ENCODE measurements at regions not wholly inside any gene's neighbourhood (a gene's known extent, or its start where the extent isn't known, plus 50 kb on each side); places are given as distances from the start of the nearest gene placed in this dataset.
A peak's percentile ranks its signal among the peaks of the same experiment; 100 is the strongest.

- Histone ChIP-seq H3K27ac (ENCODE audit: low read depth, low read length) (no peak overlapping the region), H3K4me2 (ENCODE audit: low read length) (no peak overlapping the region), H3K4me3 (ENCODE audit: low read length) (no peak overlapping the region), H4K20me1 (ENCODE audit: control insufficient read depth, insufficient read depth, low read depth, low read length) (no peaks in the 10 kb centered on the region), H3K27me3 (ENCODE audit: control insufficient read depth, low read length) (no peaks in the 10 kb centered on the region), H3K79me2 (ENCODE audit: control insufficient read depth, low read length) (no peaks in the 10 kb centered on the region), H3K4me1 (ENCODE audit: control insufficient read depth, low read length) (no peaks in the 10 kb centered on the region), H3K36me3 (ENCODE audit: control insufficient read depth, low read length) (no peaks in the 10 kb centered on the region), H3K9me3 (ENCODE audit: control insufficient read depth, insufficient read depth, low read length) (no peaks in the 10 kb centered on the region), H3K9me2 (replicated peaks; ENCODE audit: control insufficient read depth, low read length) (no peaks in the 10 kb centered on the region), H3F3A (ENCODE audit: control insufficient read depth, insufficient read depth) (no peaks in the 10 kb centered on the region)
- TF ChIP-seq EZH2phosphoT487 (IDR thresholded peaks at IDR 0.05; ENCODE audit: borderline replicate concordance, low read length), result no peak
- TF ChIP-seq CTCF (IDR thresholded peaks at IDR 0.05; ENCODE audit: low read depth, low read length, poor library complexity, severe bottlenecking), result no peak
These were observed 586.1 kb upstream of the GBE1 start for GRCh38 chr3:82347585-82347984.

DNA sequence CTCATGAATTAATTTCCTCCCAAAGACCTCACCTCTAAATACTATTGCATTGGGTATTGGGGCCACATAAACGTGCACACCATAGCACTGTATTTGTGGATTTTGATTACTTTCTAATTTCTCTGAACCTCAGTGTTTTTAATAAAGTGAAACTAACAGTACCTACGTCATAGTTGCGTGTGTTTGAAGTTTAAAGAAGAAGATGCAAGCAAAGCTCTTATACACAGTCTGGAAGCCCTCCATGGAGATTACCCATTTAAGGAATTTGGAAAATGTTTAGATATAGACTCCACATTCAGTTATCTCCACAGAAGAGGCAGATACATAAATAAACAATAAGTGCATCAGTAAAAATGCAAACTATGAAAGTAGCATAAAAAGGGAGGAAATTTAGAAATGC is 581.1 kb upstream of the GBE1 start:
- no peak overlapping the region for H3K4me2 ChIP-seq (ENCODE audit: low read length)

GRCh38 chr3:82329300-82329699 is 567.9 kb upstream of the GBE1 start:
- no peaks in the 10 kb centered on the region for H3K4me1 ChIP-seq (ENCODE audit: control insufficient read depth, low read length)
- TF ChIP-seq CTCF (IDR thresholded peaks at IDR 0.05; ENCODE audit: low read depth, low read length, poor library complexity, severe bottlenecking) (peak; percentile 26), EZH2phosphoT487 (IDR thresholded peaks at IDR 0.05; ENCODE audit: borderline replicate concordance, low read length) (no peak)
- H3K4me3 ChIP-seq (ENCODE audit: low read length), result no peak overlapping the region
- no peak overlapping the region for H3K27ac ChIP-seq (ENCODE audit: low read depth, low read length)
- H3K79me2 ChIP-seq (ENCODE audit: control insufficient read depth, low read length), result no peaks in the 10 kb centered on the region
- no peaks in the 10 kb centered on the region for H3K36me3 ChIP-seq (ENCODE audit: control insufficient read depth, low read length)
- H3K9me2 ChIP-seq (replicated peaks; ENCODE audit: control insufficient read depth, low read length), result no peaks in the 10 kb centered on the region
- no peaks in the 10 kb centered on the region for H3F3A ChIP-seq (ENCODE audit: control insufficient read depth, insufficient read depth)
- H3K4me2 ChIP-seq (ENCODE audit: low read length), result no peak overlapping the region
- no peaks in the 10 kb centered on the region for H3K9me3 ChIP-seq (ENCODE audit: control insufficient read depth, insufficient read depth, low read length)
- no peaks in the 10 kb centered on the region for H4K20me1 ChIP-seq (ENCODE audit: control insufficient read depth, insufficient read depth, low read depth, low read length)
- no peaks in the 10 kb centered on the region for H3K27me3 ChIP-seq (ENCODE audit: control insufficient read depth, low read length)

More for the DNA sequence above, 581.1 kb upstream of the GBE1 start:
- Histone ChIP-seq H3F3A (ENCODE audit: control insufficient read depth, insufficient read depth) (no peaks in the 10 kb centered on the region), H3K4me1 (ENCODE audit: control insufficient read depth, low read length) (no peaks in the 10 kb centered on the region), H3K27ac (ENCODE audit: low read depth, low read length) (no peak overlapping the region), H3K4me3 (ENCODE audit: low read length) (no peak overlapping the region), H3K9me3 (ENCODE audit: control insufficient read depth, insufficient read depth, low read length) (no peaks in the 10 kb centered on the region), H4K20me1 (ENCODE audit: control insufficient read depth, insufficient read depth, low read depth, low read length) (no peaks in the 10 kb centered on the region), H3K9me2 (replicated peaks; ENCODE audit: control insufficient read depth, low read length) (no peaks in the 10 kb centered on the region), H3K27me3 (ENCODE audit: control insufficient read depth, low read length) (no peaks in the 10 kb centered on the region), H3K36me3 (ENCODE audit: control insufficient read depth, low read length) (no peaks in the 10 kb centered on the region), H3K79me2 (ENCODE audit: control insufficient read depth, low read length) (no peaks in the 10 kb centered on the region)
- TF ChIP-seq CTCF (IDR thresholded peaks at IDR 0.05; ENCODE audit: low read depth, low read length, poor library complexity, severe bottlenecking), result no peak
- no peak for TF ChIP-seq EZH2phosphoT487 (IDR thresholded peaks at IDR 0.05; ENCODE audit: borderline replicate concordance, low read length)

GRCh38 chr3:82311901-82312300 is 550.5 kb upstream of the GBE1 start:
- H3K27ac ChIP-seq (ENCODE audit: low read depth, low read length), result no peak overlapping the region

More at GRCh38 chr3:82311901-82312300, 550.5 kb upstream of the GBE1 start:
- Histone ChIP-seq H3K9me3 (ENCODE audit: control insufficient read depth, insufficient read depth, low read length) (no peaks in the 10 kb centered on the region), H3K4me3 (ENCODE audit: low read length) (no peak overlapping the region), H3K36me3 (ENCODE audit: control insufficient read depth, low read length) (no peaks in the 10 kb centered on the region), H3K9me2 (replicated peaks; ENCODE audit: control insufficient read depth, low read length) (no peaks in the 10 kb centered on the region), H4K20me1 (ENCODE audit: control insufficient read depth, insufficient read depth, low read depth, low read length) (no peaks in the 10 kb centered on the region), H3K79me2 (ENCODE audit: control insufficient read depth, low read length) (no peaks in the 10 kb centered on the region), H3K27me3 (ENCODE audit: control insufficient read depth, low read length) (no peaks in the 10 kb centered on the region), H3K4me1 (ENCODE audit: control insufficient read depth, low read length) (no peaks in the 10 kb centered on the region), H3F3A (ENCODE audit: control insufficient read depth, insufficient read depth) (no peaks in the 10 kb centered on the region), H3K4me2 (ENCODE audit: low read length) (no peak overlapping the region)
- TF ChIP-seq CTCF (IDR thresholded peaks at IDR 0.05; ENCODE audit: low read depth, low read length, poor library complexity, severe bottlenecking) (no peak), EZH2phosphoT487 (IDR thresholded peaks at IDR 0.05; ENCODE audit: borderline replicate concordance, low read length) (no peak)
